ENCODE measurements at regions not wholly inside any gene's neighbourhood (a gene's known extent, or its start where the extent isn't known, plus 50 kb on each side); places are given as distances from the start of the nearest gene placed in this dataset.

DNA sequence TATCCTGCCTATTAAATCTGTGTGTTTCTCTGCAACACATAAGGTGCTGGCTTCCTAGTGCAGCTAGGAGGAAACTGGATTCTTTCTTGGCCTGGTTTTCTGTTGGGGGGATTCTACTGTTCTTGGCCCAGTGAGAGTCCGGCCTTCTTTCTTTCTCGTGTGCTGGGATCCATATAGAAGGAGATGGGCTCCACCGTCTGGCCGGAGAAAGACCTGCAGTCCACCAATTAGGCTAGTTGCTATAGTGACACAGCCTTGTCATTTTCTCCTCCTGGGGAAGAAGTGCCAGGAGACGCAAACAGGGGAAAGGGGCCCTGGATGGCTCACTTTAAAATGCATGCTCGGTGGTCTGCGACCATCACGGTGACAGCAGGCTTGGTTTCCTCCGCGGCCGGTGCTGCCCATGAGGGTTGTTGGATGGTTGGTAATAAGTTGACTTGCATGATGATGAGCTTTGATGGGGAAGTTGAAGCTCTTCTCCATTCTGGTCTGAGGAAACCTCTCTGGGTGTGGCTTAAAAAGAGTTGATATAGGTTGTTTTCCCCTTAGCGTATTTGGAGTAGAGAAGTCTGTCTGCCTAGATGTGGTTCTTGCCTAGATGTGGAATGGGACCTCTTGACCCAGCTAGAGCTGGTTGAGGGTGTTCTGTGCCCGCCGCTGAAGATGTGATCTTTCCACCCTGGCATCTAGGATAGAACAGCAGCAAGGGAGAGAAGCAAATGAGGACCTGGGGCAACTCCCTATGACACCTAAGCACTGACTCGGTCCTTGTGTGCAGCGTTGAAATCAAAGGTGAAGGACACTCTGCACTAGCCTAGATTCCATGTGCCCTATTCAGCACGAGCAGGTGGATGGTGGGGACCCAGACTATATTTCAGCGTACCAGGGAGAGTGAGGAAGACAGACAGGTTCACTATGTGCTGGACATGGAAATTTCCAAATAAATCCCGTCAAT is 1335.0 kb downstream of the BRD1 start:
- intact Hi-C loops (cut with micrococcal nuclease; ENCODE audit: unreplicated experiment), result no loop called here
- DNase-seq (ENCODE audit: low read depth, low spot score) (peak; percentile 27), ATAC-seq (peak; percentile 92)
- CTCF ChIA-PET, result interaction anchor here (0.6 kb wide), 1 partner anchor 895 kb away, joined by 8 read pairs; no protein-coding TSS in a partner anchor
- Histone ChIP-seq H3K27me3 (ENCODE audit: control insufficient read depth, insufficient read depth, low read length) (no peaks in the 10 kb centered on the region; the same call in 1 of the 2 replicates), H3K9me3 (ENCODE audit: control insufficient read depth, insufficient read depth, low read depth, low read length) (no peaks in the 10 kb centered on the region), H3K27ac (ENCODE audit: low read length) (no peak overlapping the region), H3K36me3 (ENCODE audit: control insufficient read depth, insufficient read depth, low read length) (no peaks in the 10 kb centered on the region), H3K4me3 (ENCODE audit: low read depth in 2 of 2, low read length in 2 of 2) (no peak overlapping the region), H3K4me1 (ENCODE audit: control insufficient read depth, insufficient read depth, low read length) (no peaks in the 10 kb centered on the region)
- in situ Hi-C loops (cut with HindIII; ENCODE audit: low pct_unique_long_range_greater_than_20kb, low sequenced_read_pairs), result no loop called here
- BruUV-seq (replicated peaks), result no TSS peak
- POLR2A ChIA-PET, result no interaction called here
- no peak for TF ChIP-seq TCF7L2 (IDR thresholded peaks at IDR 0.05; ENCODE audit: low read depth, low read length)
- TF ChIP-seq SIN3A (IDR thresholded peaks at IDR 0.05; ENCODE audit: borderline replicate concordance, insufficient read depth, low read depth, low read length), result no peak
- TF ChIP-seq, protein P1, sequence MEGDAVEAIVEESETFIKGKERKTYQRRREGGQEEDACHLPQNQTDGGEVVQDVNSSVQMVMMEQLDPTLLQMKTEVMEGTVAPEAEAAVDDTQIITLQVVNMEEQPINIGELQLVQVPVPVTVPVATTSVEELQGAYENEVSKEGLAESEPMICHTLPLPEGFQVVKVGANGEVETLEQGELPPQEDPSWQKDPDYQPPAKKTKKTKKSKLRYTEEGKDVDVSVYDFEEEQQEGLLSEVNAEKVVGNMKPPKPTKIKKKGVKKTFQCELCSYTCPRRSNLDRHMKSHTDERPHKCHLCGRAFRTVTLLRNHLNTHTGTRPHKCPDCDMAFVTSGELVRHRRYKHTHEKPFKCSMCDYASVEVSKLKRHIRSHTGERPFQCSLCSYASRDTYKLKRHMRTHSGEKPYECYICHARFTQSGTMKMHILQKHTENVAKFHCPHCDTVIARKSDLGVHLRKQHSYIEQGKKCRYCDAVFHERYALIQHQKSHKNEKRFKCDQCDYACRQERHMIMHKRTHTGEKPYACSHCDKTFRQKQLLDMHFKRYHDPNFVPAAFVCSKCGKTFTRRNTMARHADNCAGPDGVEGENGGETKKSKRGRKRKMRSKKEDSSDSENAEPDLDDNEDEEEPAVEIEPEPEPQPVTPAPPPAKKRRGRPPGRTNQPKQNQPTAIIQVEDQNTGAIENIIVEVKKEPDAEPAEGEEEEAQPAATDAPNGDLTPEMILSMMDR (IDR thresholded peaks at IDR 0.05), result peak; percentile 83

DNA sequence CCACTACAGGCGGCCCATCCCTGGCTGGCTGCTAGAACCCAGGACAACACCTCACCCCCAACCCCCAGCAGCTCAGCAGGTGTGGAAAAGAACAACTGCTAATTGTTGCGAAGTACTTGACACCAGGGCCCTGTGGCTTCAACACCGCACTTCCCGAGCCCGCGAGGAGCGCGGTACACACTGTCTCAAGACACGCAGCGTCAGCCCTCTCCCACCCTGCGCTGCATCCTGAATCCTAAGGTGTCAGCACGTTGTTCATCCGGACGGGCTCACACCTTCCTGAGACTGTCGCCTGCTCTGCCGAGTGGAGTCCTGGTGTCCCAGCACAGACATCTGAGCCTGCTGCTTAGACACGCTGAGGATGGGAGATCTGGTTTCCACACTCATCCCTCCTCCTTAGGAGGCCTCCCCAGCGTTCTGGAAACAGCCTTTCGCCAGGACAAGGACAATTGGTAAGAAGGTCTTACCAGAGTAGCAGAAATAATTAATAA is 1336.2 kb downstream of the BRD1 start:
- BruUV-seq (replicated peaks), result no TSS peak
- CTCF ChIA-PET, result no interaction called here
- Histone ChIP-seq H3K4me1 (ENCODE audit: control insufficient read depth, insufficient read depth, low read length) (no peaks in the 10 kb centered on the region), H3K9me3 (ENCODE audit: control insufficient read depth, insufficient read depth, low read depth, low read length) (no peaks in the 10 kb centered on the region), H3K27ac (ENCODE audit: low read length) (no peak overlapping the region), H3K4me3 (ENCODE audit: low read depth in 2 of 2, low read length in 2 of 2) (no peak overlapping the region), H3K27me3 (ENCODE audit: control insufficient read depth, insufficient read depth, low read length) (no peaks in the 10 kb centered on the region; the same call in 1 of the 2 replicates), H3K36me3 (ENCODE audit: control insufficient read depth, insufficient read depth, low read length) (no peaks in the 10 kb centered on the region)
- in situ Hi-C loops (cut with HindIII; ENCODE audit: low pct_unique_long_range_greater_than_20kb, low sequenced_read_pairs), result no loop called here
- POLR2A ChIA-PET, result no interaction called here
- TF ChIP-seq, protein P2, sequence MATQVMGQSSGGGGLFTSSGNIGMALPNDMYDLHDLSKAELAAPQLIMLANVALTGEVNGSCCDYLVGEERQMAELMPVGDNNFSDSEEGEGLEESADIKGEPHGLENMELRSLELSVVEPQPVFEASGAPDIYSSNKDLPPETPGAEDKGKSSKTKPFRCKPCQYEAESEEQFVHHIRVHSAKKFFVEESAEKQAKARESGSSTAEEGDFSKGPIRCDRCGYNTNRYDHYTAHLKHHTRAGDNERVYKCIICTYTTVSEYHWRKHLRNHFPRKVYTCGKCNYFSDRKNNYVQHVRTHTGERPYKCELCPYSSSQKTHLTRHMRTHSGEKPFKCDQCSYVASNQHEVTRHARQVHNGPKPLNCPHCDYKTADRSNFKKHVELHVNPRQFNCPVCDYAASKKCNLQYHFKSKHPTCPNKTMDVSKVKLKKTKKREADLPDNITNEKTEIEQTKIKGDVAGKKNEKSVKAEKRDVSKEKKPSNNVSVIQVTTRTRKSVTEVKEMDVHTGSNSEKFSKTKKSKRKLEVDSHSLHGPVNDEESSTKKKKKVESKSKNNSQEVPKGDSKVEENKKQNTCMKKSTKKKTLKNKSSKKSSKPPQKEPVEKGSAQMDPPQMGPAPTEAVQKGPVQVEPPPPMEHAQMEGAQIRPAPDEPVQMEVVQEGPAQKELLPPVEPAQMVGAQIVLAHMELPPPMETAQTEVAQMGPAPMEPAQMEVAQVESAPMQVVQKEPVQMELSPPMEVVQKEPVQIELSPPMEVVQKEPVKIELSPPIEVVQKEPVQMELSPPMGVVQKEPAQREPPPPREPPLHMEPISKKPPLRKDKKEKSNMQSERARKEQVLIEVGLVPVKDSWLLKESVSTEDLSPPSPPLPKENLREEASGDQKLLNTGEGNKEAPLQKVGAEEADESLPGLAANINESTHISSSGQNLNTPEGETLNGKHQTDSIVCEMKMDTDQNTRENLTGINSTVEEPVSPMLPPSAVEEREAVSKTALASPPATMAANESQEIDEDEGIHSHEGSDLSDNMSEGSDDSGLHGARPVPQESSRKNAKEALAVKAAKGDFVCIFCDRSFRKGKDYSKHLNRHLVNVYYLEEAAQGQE (IDR thresholded peaks at IDR 0.05; ENCODE audit: insufficient read depth in 1 of 2, low read depth in 2 of 2, low read length in 1 of 2), result no peak
- TF ChIP-seq SIN3A (IDR thresholded peaks at IDR 0.05; ENCODE audit: borderline replicate concordance, insufficient read depth, low read depth, low read length) (no peak), POLR2AphosphoS5 (IDR thresholded peaks at IDR 0.05; ENCODE audit: low read depth, low read length) (no peak), TCF7L2 (IDR thresholded peaks at IDR 0.05; ENCODE audit: low read depth, low read length) (no peak)
- TF ChIP-seq, protein P1 (IDR thresholded peaks at IDR 0.05), result no peak
- ATAC-seq (no peak), DNase-seq (ENCODE audit: low read depth, low spot score) (no peak)
- intact Hi-C loops (cut with micrococcal nuclease; ENCODE audit: unreplicated experiment), result no loop called here

Measured in Panc1 (cell line).